Lung (tissue), 11 donors: ENCODE measurements at regions not wholly inside any gene's neighbourhood (a gene's known extent, or its start where the extent isn't known, plus 50 kb on each side); places are given as distances from the start of the nearest gene placed in this dataset.

ENCODE experiments used
- ATAC-seq: fragments of 200-7000 bp; cut with Tn5 transposase; one replicate; pipeline ENCODE4 v1.9.1; 2020; ENCODE audit warnings: moderate number of reproducible peaks; ENCODE audit not compliant: insufficient read depth, low FRiP score
- DNase-seq, 3 donors: peaks; one replicate each; pipeline ENCODE4 v3.0.0-alpha.2; 2013 to 2017
- H3K27ac ChIP-seq, 2 donors: one replicate each; pipeline ENCODE4 v1.5.1; 2013; ENCODE audit warnings: mild to moderate bottlenecking in 2 of 2, moderate library complexity in 2 of 2, control low read depth in 1 of 2, inconsistent platforms in 1 of 2, low read depth in 1 of 2, low read length in 1 of 2
- H3K27me3 ChIP-seq, 3 donors: one replicate each; pipeline ENCODE4 v1.5.1; 2013; ENCODE audit warnings: low read length in 2 of 3; ENCODE audit not compliant: control insufficient read depth in 3 of 3, insufficient read depth in 3 of 3
- H3K36me3 ChIP-seq, 4 donors: one replicate each; pipeline ENCODE4 v1.5.1; 2013; ENCODE audit warnings: low read length in 4 of 4, mild to moderate bottlenecking in 1 of 4, moderate library complexity in 1 of 4; ENCODE audit not compliant: control insufficient read depth in 4 of 4, insufficient read depth in 4 of 4
- H3K4me1 ChIP-seq, 5 donors: one replicate each; pipeline ENCODE4 v1.5.1; 2013; ENCODE audit warnings: low read length in 5 of 5, mild to moderate bottlenecking in 2 of 5, moderate library complexity in 1 of 5; ENCODE audit not compliant: control insufficient read depth in 5 of 5, insufficient read depth in 5 of 5
- H3K4me3 ChIP-seq: one replicate; pipeline ENCODE4 v1.5.1; 2013; ENCODE audit warnings: mild to moderate bottlenecking, control low read depth, moderate library complexity
- H3K9ac ChIP-seq, 2 donors: one replicate each; pipeline ENCODE4 v1.5.1; 2013; ENCODE audit warnings: low read length in 2 of 2, control low read depth in 1 of 2; ENCODE audit not compliant: insufficient read depth in 1 of 2
- H3K9me3 ChIP-seq, 4 donors: one replicate each; pipeline ENCODE4 v1.5.1; 2013; ENCODE audit warnings: low read length in 3 of 4, mild to moderate bottlenecking in 1 of 4, moderate library complexity in 1 of 4; ENCODE audit not compliant: control insufficient read depth in 4 of 4, insufficient read depth in 3 of 4
- WGBS, 2 donors: extraction: QIAGEN DNeasy Blood & Tissue Kit; methylation state at CpG; one replicate each; pipeline ENCODE4 v1.1.7; 2013; 5-methylcytosine and 5-hydroxymethylcytosine counted together
- TF ChIP-seq, protein P1 (sequence below): IDR thresholded peaks from 2 replicates; pipeline ENCODE4 v1.5.1; 2012; ENCODE audit warnings: mild to moderate bottlenecking; ENCODE audit errors: control extremely low read depth, extremely low read depth
- donor health status: control.
- donor health status: control.
- donor health status: Bipolar disorder and iron deficiency.
- donor health status: healthy.
- donor health status: DM: yes; HTN: yes; CAD: no.

DNA sequence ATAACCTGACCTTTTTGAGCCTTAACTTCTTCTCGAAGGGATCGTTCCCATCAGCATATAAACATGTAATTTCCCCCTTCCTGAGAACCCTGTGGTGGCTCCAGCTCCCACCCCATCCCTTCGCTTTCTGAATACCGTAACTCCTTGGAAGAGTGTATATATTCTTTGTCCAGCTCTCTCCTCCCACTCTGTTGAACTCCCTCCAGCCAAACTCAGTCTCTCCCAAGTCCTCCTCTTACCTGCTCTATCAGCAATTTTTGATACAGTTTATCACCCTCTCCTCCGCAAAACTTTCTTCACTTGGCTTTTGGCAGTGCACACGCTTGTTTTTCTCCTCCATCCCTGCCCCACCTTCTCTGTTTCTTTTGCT, 109.9 kb upstream of the SLC25A33 start:
- peak overlapping the region; percentile 75 to 92 for H3K9ac ChIP-seq
- DNase-seq (no peak), ATAC-seq (no peak)
- 39 to 46% methylated on average over 6 of the region's 6 CpGs for WGBS, 2 donors
- H3K4me3 ChIP-seq, result peak overlapping the region; percentile 16
- H3K27ac ChIP-seq, result peak overlapping the region; percentile 54 to 65
- H3K9me3 ChIP-seq, result no peaks in the 10 kb centered on the region
- H3K4me1 ChIP-seq, result peaks cover 0 to 16% (median 7%) of the 10 kb centered on the region in 5 donors
- H3K36me3 ChIP-seq, result no peaks in the 10 kb centered on the region
- H3K27me3 ChIP-seq, result no peaks in the 10 kb centered on the region
- TF ChIP-seq, protein P1, sequence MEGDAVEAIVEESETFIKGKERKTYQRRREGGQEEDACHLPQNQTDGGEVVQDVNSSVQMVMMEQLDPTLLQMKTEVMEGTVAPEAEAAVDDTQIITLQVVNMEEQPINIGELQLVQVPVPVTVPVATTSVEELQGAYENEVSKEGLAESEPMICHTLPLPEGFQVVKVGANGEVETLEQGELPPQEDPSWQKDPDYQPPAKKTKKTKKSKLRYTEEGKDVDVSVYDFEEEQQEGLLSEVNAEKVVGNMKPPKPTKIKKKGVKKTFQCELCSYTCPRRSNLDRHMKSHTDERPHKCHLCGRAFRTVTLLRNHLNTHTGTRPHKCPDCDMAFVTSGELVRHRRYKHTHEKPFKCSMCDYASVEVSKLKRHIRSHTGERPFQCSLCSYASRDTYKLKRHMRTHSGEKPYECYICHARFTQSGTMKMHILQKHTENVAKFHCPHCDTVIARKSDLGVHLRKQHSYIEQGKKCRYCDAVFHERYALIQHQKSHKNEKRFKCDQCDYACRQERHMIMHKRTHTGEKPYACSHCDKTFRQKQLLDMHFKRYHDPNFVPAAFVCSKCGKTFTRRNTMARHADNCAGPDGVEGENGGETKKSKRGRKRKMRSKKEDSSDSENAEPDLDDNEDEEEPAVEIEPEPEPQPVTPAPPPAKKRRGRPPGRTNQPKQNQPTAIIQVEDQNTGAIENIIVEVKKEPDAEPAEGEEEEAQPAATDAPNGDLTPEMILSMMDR, result no peak

DNA sequence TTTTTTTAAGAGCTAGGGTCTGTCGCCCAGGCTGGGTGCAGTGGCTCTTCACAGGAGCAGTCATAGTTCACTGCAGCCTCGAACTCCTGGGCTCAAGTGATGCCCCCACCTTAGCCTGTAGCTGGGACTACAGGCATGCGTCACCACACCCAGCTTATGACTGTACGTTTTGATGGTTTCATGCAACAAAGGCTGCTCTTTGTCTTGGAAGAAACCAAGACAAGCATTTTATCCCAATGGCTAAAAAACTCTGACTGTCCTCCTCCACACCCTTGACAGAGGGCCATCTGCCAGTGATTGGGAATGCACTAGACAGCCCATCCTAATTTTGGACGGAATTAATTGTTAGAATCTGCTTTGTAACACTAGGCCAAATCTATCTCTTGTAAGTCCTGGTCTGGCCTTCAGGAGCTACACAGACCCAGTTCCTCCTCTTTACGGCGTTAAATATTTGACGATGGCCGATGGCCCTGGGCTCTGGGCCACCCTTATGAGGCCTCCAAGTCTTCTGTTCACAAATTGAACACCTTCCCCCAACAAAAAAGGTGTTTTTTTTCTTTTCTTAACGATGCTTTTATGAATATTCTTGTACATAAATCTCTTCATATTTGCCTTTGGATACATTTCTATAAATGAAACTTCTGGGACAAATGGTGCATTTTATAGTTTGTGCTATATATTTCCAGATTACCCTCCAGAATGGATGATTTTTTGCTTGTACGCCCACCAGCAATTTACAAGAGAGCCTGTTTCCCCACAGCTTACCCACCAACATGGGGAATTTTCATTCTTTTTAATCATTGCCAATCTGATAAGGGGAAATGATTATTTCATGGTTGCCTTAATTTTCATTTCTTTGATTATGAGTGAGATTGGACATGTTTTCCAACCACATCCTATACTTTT, 104.8 kb upstream of the SLC25A33 start:
- WGBS, 2 donors, result 80 to 81% methylated on average over 11 of the region's 11 CpGs
- no peaks in the 10 kb centered on the region for H3K9me3 ChIP-seq
- no peaks in the 10 kb centered on the region for H3K27me3 ChIP-seq
- ATAC-seq (no peak), DNase-seq (peak in 1 of 3 donors; percentile 25)
- no peak overlapping the region for H3K27ac ChIP-seq
- H3K4me1 ChIP-seq, result peaks cover 1 to 49% (median 9%) of the 10 kb centered on the region in 5 donors
- TF ChIP-seq, protein P1, result no peak
- peak overlapping the region in 1 of 2 donors; percentile 30 for H3K9ac ChIP-seq
- no peaks in the 10 kb centered on the region for H3K36me3 ChIP-seq
- H3K4me3 ChIP-seq, result no peak overlapping the region

DNA sequence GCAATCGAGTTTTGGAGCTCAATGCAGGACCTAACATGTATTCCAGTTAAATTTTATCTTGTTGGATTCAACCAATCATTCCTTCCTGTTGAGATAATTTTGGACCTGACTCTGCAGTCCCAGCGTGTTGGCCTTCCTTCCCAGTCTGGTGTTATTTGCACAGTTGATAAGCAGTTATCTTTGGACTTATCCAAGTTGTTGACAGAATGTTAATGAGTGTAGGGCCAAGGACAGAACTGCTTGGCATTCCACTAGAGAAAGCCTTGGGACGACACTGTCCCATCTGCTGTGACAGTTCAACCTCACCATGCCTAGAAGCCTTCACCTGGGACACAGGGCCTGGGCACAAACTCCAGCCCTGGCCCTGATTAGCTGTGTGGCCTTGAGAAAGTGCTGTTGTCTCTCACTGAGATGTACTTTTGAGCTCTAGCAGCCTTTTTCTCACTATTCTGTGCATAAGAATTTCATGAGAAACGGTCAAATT, 104.1 kb upstream of the SLC25A33 start:
- peak overlapping the region in 1 of 2 donors; percentile 58 for H3K27ac ChIP-seq
- no peaks in the 10 kb centered on the region for H3K36me3 ChIP-seq
- TF ChIP-seq, protein P1, result no peak
- no peaks in the 10 kb centered on the region for H3K9me3 ChIP-seq
- H3K9ac ChIP-seq, result peak overlapping the region in 1 of 2 donors; percentile 30
- H3K4me3 ChIP-seq, result no peak overlapping the region
- ATAC-seq (no peak), DNase-seq (peak in 2 of 3 donors; percentile 55 to 75)
- H3K4me1 ChIP-seq, result peaks cover 0 to 46% (median 7%) of the 10 kb centered on the region in 5 donors
- WGBS, 2 donors, result 47 to 63% methylated on average over 4 of the region's 4 CpGs
- H3K27me3 ChIP-seq, result no peaks in the 10 kb centered on the region
